ENCODE measurements at regions not wholly inside any gene's neighbourhood (a gene's known extent, or its start where the extent isn't known, plus 50 kb on each side); places are given as distances from the start of the nearest gene placed in this dataset.

- H3K9me3 Mint-ChIP-seq (ENCODE audit: unreplicated experiment): no peaks in the 10 kb centered on the region
- DNase-seq (ENCODE audit: unreplicated experiment): no peak
- peaks cover 7% of the 10 kb centered on the region for H3K36me3 Mint-ChIP-seq (ENCODE audit: insufficient read depth, unreplicated experiment)
Observed at GRCh38 chr9:108628316-108628715, 227.5 kb downstream of the ACTL7B start.

GRCh38 chr9:108626743-108627142, 229.0 kb downstream of the ACTL7B start:
- Mint-ChIP-seq H3K36me3 (ENCODE audit: insufficient read depth, unreplicated experiment) (peaks cover 7% of the 10 kb centered on the region), H3K4me1 (ENCODE audit: insufficient read depth, unreplicated experiment) (no peaks in the 10 kb centered on the region), H3K4me3 (ENCODE audit: unreplicated experiment) (no peak overlapping the region), H3K27ac (ENCODE audit: low read depth, unreplicated experiment) (no peak overlapping the region), H3K9me3 (ENCODE audit: unreplicated experiment) (no peaks in the 10 kb centered on the region), H3K27me3 (ENCODE audit: insufficient read depth, unreplicated experiment) (no peaks in the 10 kb centered on the region)
- no TSS peak for BruUV-seq (replicated peaks)
- DNase-seq (ENCODE audit: unreplicated experiment): no peak
- POLR2A ChIA-PET: interaction anchor here (2.0 kb wide), 1 partner anchor 22 kb away, joined by 5 read pairs; no protein-coding TSS in a partner anchor
- no peak for TF ChIP-seq CTCF (IDR thresholded peaks at IDR 0.05; ENCODE audit: unreplicated experiment)
- intact Hi-C loops (cut with micrococcal nuclease): no loop called here
- CTCF ChIA-PET: interaction anchor here (0.9 kb wide), 1 partner anchor 9 kb away, joined by 7 read pairs; no protein-coding TSS in a partner anchor

More at GRCh38 chr9:108628316-108628715, 227.5 kb downstream of the ACTL7B start:
- POLR2A ChIA-PET: interaction anchor here (0.7 to 2.0 kb wide), 3 partner anchors 20 to 59 kb away, joined by 3 to 5 read pairs (median 4); no protein-coding TSS in a partner anchor
- no peak for TF ChIP-seq CTCF (IDR thresholded peaks at IDR 0.05; ENCODE audit: unreplicated experiment)
- Mint-ChIP-seq H3K4me1 (ENCODE audit: insufficient read depth, unreplicated experiment) (no peaks in the 10 kb centered on the region), H3K4me3 (ENCODE audit: unreplicated experiment) (no peak overlapping the region), H3K27me3 (ENCODE audit: insufficient read depth, unreplicated experiment) (no peaks in the 10 kb centered on the region), H3K27ac (ENCODE audit: low read depth, unreplicated experiment) (no peak overlapping the region)
- intact Hi-C loops (cut with micrococcal nuclease): no loop called here
- BruUV-seq (replicated peaks): no TSS peak
- CTCF ChIA-PET: interaction anchor here (0.5 to 0.9 kb wide), 3 partner anchors 16 to 588 kb away, joined by 3 read pairs; no protein-coding TSS in a partner anchor

- TF ChIP-seq CTCF (IDR thresholded peaks at IDR 0.05; ENCODE audit: unreplicated experiment): no peak
- no TSS peak for BruUV-seq (replicated peaks)
- Mint-ChIP-seq H3K36me3 (ENCODE audit: insufficient read depth, unreplicated experiment) (peaks cover 4% of the 10 kb centered on the region), H3K9me3 (ENCODE audit: unreplicated experiment) (peaks cover 8% of the 10 kb centered on the region), H3K4me3 (ENCODE audit: unreplicated experiment) (no peak overlapping the region), H3K4me1 (ENCODE audit: insufficient read depth, unreplicated experiment) (peaks cover 9% of the 10 kb centered on the region), H3K27ac (ENCODE audit: low read depth, unreplicated experiment) (no peak overlapping the region), H3K27me3 (ENCODE audit: insufficient read depth, unreplicated experiment) (no peaks in the 10 kb centered on the region)
- DNase-seq (ENCODE audit: unreplicated experiment): peak; percentile 59
- POLR2A ChIA-PET: interaction anchor here (0.6 to 3.5 kb wide), 5 partner anchors 11 to 223 kb away, joined by 3 to 17 read pairs (median 3); no protein-coding TSS in a partner anchor
- intact Hi-C loops (cut with micrococcal nuclease): no loop called here
- CTCF ChIA-PET: interaction anchor here (0.9 kb wide), 1 partner anchor 42 kb away, joined by 3 read pairs; no protein-coding TSS in a partner anchor
Observed at GRCh38 chr9:108621991-108622855, 233.6 kb downstream of the ACTL7B start.

GRCh38 chr9:108620767-108621166, 235.0 kb downstream of the ACTL7B start:
- CTCF ChIA-PET: interaction anchor here (0.6 to 0.9 kb wide), 3 partner anchors 43 to 59 kb away, joined by 3 read pairs; no protein-coding TSS in a partner anchor
- peaks cover 9% of the 10 kb centered on the region for H3K4me1 Mint-ChIP-seq (ENCODE audit: insufficient read depth, unreplicated experiment)
- POLR2A ChIA-PET: interaction anchor here (0.6 to 3.5 kb wide), 3 partner anchors 14 to 1721 kb away, joined by 3 to 17 read pairs (median 3); no protein-coding TSS in a partner anchor
- no peak for DNase-seq (ENCODE audit: unreplicated experiment)
- H3K27ac Mint-ChIP-seq (ENCODE audit: low read depth, unreplicated experiment): no peak overlapping the region
- TF ChIP-seq CTCF (IDR thresholded peaks at IDR 0.05; ENCODE audit: unreplicated experiment): no peak
- peaks cover 8% of the 10 kb centered on the region for H3K9me3 Mint-ChIP-seq (ENCODE audit: unreplicated experiment)
- no TSS peak for BruUV-seq (replicated peaks)
- intact Hi-C loops (cut with micrococcal nuclease): no loop called here
- H3K27me3 Mint-ChIP-seq (ENCODE audit: insufficient read depth, unreplicated experiment): no peaks in the 10 kb centered on the region
- H3K36me3 Mint-ChIP-seq (ENCODE audit: insufficient read depth, unreplicated experiment): no peaks in the 10 kb centered on the region
- no peak overlapping the region for H3K4me3 Mint-ChIP-seq (ENCODE audit: unreplicated experiment)
